Liver (tissue), 3 donors: ENCODE measurements at regions not wholly inside any gene's neighbourhood (a gene's known extent, or its start where the extent isn't known, plus 50 kb on each side); places are given as distances from the start of the nearest gene placed in this dataset.

Experiments used
- CTCF ChIP-seq: fragments of 150-350 bp; IDR thresholded peaks from 2 replicates; pipeline ENCODE4 v1.5.1; 2017; ENCODE audit warnings: improper control_type of control experiment, low read depth, low read length; ENCODE audit not compliant: missing input control
- EGR1 ChIP-seq, 2 donors: IDR thresholded peaks; 2 replicates each; pipeline ENCODE4 v1.6.1; 2016 to 2018; ENCODE audit warnings: antibody characterized with exemption in 2 of 2, low read depth in 2 of 2
- GABPA ChIP-seq, 2 donors: IDR thresholded peaks in 1 of 2; conservative IDR thresholded peaks in 1 of 2; 2 replicates each; pipeline ENCODE4 v1.6.1; 2016; ENCODE audit warnings: antibody characterized with exemption in 2 of 2, mild to moderate bottlenecking in 1 of 2, moderate library complexity in 1 of 2
- NR2F2 ChIP-seq: IDR thresholded peaks from 2 replicates; pipeline ENCODE4 v1.6.1; 2016; ENCODE audit warnings: antibody characterized with exemption
- RAD21 ChIP-seq, 2 donors: IDR thresholded peaks; 2 replicates each; pipeline ENCODE4 v1.6.1; 2016; ENCODE audit warnings: antibody characterized with exemption in 2 of 2, mild to moderate bottlenecking in 2 of 2
- TAF1 ChIP-seq: conservative IDR thresholded peaks from 2 replicates; pipeline ENCODE4 v1.6.1; 2016; ENCODE audit warnings: antibody characterized with exemption, mild to moderate bottlenecking
- TF ChIP-seq, protein P1 (sequence below): IDR thresholded peaks from 2 replicates; pipeline ENCODE4 v1.6.1; 2016; ENCODE audit warnings: antibody characterized with exemption, mild to moderate bottlenecking
- TF ChIP-seq, protein P2 (sequence below): IDR thresholded peaks from 2 replicates; pipeline ENCODE4 v1.6.1; 2016; ENCODE audit warnings: antibody characterized with exemption
- TF ChIP-seq, protein P3 (sequence below): IDR thresholded peaks from 2 replicates; pipeline ENCODE4 v1.6.1; 2016; ENCODE audit warnings: antibody characterized with exemption
- donor health status: healthy.
- donor health status: healthy.

- TF ChIP-seq CTCF (no peak), EGR1 (IDR thresholded peaks at IDR 0.05; ENCODE audit: low read depth in 2 of 2) (no peak), RAD21 (IDR thresholded peaks at IDR 0.05) (no peak), NR2F2 (no peak), TAF1 (no peak), GABPA (IDR thresholded peaks at IDR 0.05 in 1 of 2, conservative IDR thresholded peaks at IDR 0.05 in 1 of 2) (no peak)
- TF ChIP-seq, protein P1, sequence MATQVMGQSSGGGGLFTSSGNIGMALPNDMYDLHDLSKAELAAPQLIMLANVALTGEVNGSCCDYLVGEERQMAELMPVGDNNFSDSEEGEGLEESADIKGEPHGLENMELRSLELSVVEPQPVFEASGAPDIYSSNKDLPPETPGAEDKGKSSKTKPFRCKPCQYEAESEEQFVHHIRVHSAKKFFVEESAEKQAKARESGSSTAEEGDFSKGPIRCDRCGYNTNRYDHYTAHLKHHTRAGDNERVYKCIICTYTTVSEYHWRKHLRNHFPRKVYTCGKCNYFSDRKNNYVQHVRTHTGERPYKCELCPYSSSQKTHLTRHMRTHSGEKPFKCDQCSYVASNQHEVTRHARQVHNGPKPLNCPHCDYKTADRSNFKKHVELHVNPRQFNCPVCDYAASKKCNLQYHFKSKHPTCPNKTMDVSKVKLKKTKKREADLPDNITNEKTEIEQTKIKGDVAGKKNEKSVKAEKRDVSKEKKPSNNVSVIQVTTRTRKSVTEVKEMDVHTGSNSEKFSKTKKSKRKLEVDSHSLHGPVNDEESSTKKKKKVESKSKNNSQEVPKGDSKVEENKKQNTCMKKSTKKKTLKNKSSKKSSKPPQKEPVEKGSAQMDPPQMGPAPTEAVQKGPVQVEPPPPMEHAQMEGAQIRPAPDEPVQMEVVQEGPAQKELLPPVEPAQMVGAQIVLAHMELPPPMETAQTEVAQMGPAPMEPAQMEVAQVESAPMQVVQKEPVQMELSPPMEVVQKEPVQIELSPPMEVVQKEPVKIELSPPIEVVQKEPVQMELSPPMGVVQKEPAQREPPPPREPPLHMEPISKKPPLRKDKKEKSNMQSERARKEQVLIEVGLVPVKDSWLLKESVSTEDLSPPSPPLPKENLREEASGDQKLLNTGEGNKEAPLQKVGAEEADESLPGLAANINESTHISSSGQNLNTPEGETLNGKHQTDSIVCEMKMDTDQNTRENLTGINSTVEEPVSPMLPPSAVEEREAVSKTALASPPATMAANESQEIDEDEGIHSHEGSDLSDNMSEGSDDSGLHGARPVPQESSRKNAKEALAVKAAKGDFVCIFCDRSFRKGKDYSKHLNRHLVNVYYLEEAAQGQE = peak; percentile 89
- TF ChIP-seq, protein P2, sequence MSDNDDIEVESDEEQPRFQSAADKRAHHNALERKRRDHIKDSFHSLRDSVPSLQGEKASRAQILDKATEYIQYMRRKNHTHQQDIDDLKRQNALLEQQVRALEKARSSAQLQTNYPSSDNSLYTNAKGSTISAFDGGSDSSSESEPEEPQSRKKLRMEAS = no peak
- TF ChIP-seq, protein P3, sequence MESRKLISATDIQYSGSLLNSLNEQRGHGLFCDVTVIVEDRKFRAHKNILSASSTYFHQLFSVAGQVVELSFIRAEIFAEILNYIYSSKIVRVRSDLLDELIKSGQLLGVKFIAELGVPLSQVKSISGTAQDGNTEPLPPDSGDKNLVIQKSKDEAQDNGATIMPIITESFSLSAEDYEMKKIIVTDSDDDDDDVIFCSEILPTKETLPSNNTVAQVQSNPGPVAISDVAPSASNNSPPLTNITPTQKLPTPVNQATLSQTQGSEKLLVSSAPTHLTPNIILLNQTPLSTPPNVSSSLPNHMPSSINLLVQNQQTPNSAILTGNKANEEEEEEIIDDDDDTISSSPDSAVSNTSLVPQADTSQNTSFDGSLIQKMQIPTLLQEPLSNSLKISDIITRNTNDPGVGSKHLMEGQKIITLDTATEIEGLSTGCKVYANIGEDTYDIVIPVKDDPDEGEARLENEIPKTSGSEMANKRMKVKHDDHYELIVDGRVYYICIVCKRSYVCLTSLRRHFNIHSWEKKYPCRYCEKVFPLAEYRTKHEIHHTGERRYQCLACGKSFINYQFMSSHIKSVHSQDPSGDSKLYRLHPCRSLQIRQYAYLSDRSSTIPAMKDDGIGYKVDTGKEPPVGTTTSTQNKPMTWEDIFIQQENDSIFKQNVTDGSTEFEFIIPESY = no peak
Observed at GRCh38 chr5:6302684-6303083, 75.7 kb downstream of the MED10 start.
